Kidney epithelial cell (primary cell): ENCODE measurements at regions not wholly inside any gene's neighbourhood (a gene's known extent, or its start where the extent isn't known, plus 50 kb on each side); places are given as distances from the start of the nearest gene placed in this dataset.

Experiments
- DNase-seq: peaks from one replicate; pipeline ENCODE4 v3.0.0-alpha.2; 2010; ENCODE audit warnings: low read depth
- H3K27me3 ChIP-seq: 2 replicates; pipeline ENCODE4 v1.6.0; 2011; ENCODE audit warnings: low read length; ENCODE audit not compliant: control insufficient read depth, insufficient read depth
- H3K36me3 ChIP-seq: 2 replicates; pipeline ENCODE4 v1.5.1; 2011; ENCODE audit warnings: low read length; ENCODE audit not compliant: control insufficient read depth, insufficient read depth
- H3K4me3 ChIP-seq: 2 replicates; pipeline ENCODE4 v1.5.1; 2011; ENCODE audit warnings: low read depth, mild to moderate bottlenecking, control low read depth, low read length
- TF ChIP-seq, protein P1 (sequence below): IDR thresholded peaks from 2 replicates; pipeline ENCODE4 v1.5.1; 2011; ENCODE audit warnings: mild to moderate bottlenecking, moderate library complexity, low read length, control low read depth, inconsistent platforms; ENCODE audit not compliant: insufficient read depth, poor library complexity, severe bottlenecking

GRCh38 chr3:1552831-1553230 lies 460.0 kb downstream of the CNTN6 start:
- Histone ChIP-seq H3K4me3 (no peak overlapping the region), H3K36me3 (no peaks in the 10 kb centered on the region), H3K27me3 (no peaks in the 10 kb centered on the region)
- DNase-seq: no peak
- TF ChIP-seq, protein P1, sequence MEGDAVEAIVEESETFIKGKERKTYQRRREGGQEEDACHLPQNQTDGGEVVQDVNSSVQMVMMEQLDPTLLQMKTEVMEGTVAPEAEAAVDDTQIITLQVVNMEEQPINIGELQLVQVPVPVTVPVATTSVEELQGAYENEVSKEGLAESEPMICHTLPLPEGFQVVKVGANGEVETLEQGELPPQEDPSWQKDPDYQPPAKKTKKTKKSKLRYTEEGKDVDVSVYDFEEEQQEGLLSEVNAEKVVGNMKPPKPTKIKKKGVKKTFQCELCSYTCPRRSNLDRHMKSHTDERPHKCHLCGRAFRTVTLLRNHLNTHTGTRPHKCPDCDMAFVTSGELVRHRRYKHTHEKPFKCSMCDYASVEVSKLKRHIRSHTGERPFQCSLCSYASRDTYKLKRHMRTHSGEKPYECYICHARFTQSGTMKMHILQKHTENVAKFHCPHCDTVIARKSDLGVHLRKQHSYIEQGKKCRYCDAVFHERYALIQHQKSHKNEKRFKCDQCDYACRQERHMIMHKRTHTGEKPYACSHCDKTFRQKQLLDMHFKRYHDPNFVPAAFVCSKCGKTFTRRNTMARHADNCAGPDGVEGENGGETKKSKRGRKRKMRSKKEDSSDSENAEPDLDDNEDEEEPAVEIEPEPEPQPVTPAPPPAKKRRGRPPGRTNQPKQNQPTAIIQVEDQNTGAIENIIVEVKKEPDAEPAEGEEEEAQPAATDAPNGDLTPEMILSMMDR: no peak

- TF ChIP-seq, protein P1: no peak
- Histone ChIP-seq H3K36me3 (no peaks in the 10 kb centered on the region), H3K4me3 (no peak overlapping the region), H3K27me3 (no peaks in the 10 kb centered on the region)
- no peak for DNase-seq
Measured at GRCh38 chr3:1561427-1561826, 468.6 kb downstream of the CNTN6 start.

GRCh38 chr3:1571736-1572135 lies 478.9 kb downstream of the CNTN6 start:
- TF ChIP-seq, protein P1: no peak
- Histone ChIP-seq H3K4me3 (no peak overlapping the region), H3K36me3 (no peaks in the 10 kb centered on the region), H3K27me3 (no peaks in the 10 kb centered on the region)
- DNase-seq: no peak

DNA sequence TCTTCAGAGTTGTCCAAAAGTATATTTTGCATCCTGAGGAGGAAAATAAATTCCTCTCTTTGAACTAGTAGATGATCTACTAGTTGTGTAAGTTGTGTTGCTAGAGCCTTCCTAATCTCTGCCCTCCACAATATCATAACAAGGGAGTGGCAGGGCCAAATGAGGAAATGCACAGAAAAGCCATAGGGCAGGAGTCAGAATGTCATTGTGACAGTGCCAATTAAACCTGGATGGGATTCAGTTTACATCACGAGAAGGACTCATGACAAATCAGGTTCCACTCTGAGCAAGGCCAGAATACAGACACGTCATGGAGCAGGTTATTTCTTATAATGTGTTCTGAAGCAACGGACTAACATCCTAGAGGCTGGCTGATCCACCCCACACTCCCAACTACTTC lies 483.2 kb downstream of the CNTN6 start:
- DNase-seq: no peak
- Histone ChIP-seq H3K4me3 (no peak overlapping the region), H3K36me3 (no peaks in the 10 kb centered on the region), H3K27me3 (no peaks in the 10 kb centered on the region)
- TF ChIP-seq, protein P1: no peak

DNA sequence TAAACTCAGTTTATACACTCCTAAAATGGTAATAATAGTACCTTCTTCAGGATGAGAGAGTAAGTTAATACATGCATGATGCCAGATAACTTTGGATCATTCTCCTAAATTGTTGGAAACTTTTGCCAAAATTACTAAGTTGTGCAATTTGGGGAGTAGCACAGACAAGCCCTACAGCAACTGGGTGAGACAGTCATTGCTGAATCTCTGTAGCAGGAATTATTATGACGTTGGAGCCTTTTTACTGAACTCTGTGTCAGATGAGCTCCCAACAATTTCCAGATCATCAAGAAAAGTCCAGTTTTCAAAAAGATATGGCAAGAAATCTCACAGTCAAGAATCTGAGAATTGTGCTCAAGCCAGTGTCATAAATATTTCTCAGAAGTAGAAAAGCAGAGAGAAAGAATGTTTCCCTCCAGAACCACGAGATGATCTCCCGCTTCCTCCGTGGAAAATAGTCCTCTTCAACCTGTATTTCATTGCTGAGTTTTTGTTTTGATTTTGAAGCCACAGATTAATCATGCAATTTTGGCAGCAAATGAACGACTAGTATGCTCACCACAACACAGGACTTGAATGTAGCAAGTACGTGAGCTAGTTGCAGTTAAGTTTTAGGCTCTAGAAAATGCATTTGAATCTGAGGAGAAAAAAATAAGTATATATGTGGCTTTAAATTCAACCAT lies 485.4 kb downstream of the CNTN6 start:
- no peak for DNase-seq
- no peaks in the 10 kb centered on the region for H3K36me3 ChIP-seq
- H3K4me3 ChIP-seq: no peak overlapping the region
- TF ChIP-seq, protein P1: no peak
- no peaks in the 10 kb centered on the region for H3K27me3 ChIP-seq

GRCh38 chr3:1583044-1583443 lies 490.2 kb downstream of the CNTN6 start:
- TF ChIP-seq, protein P1: no peak
- Histone ChIP-seq H3K36me3 (no peaks in the 10 kb centered on the region), H3K4me3 (no peak overlapping the region), H3K27me3 (no peaks in the 10 kb centered on the region)
- no peak for DNase-seq
